SK-N-SH (cell line): ENCODE measurements at regions not wholly inside any gene's neighbourhood (a gene's known extent, or its start where the extent isn't known, plus 50 kb on each side); places are given as distances from the start of the nearest gene placed in this dataset.

Source experiments
- CTCF ChIA-PET: fragments of 300-600, 350-600 bp; formaldehyde crosslinking; extraction: SDS; loops from one replicate; lab custom pipeline; 2021; lab: Yijun Ruan, JAX
- POLR2A ChIA-PET: fragments of 350-600 bp; sonication (Branson Sonifier 250); formaldehyde crosslinking; extraction: SDS; loops from one replicate; lab custom pipeline; 2020; ENCODE audit warnings: antibody characterized with exemption, inconsistent platforms; lab: Yijun Ruan, JAX
- DNase-seq: peaks from one replicate; pipeline ENCODE4 v3.0.0; 2012
- H2AFZ ChIP-seq: fragments of 200-600 bp; sonication (generic); 2 replicates; pipeline ENCODE4 v1.8.1; 2016; ENCODE audit warnings: antibody characterized with exemption, mild to moderate bottlenecking, low read depth
- H3F3A ChIP-seq: fragments of 200-600 bp; sonication (generic); replicated peaks from 2 replicates; pipeline ENCODE3; 2016; ENCODE audit warnings: antibody characterized with exemption, mild to moderate bottlenecking; ENCODE audit not compliant: insufficient read depth
- H3K27ac ChIP-seq, 2 experiments: fragments of 200-500 bp in 1 of 2; fragments of 200-600 bp in 1 of 2; sonication (Bioruptor generic) in 1 of 2; sonication (generic), shearing (Covaris generic) in 1 of 2; 2 replicates each; pipeline versions ENCODE4 v1.5.1 to v1.6.1; 2014 to 2016; ENCODE audit warnings: low read depth in 2 of 2, inconsistent platforms in 1 of 2, low read length in 1 of 2, mild to moderate bottlenecking in 1 of 2, mixed read lengths in 1 of 2
- H3K27me3 ChIP-seq: fragments of 200-600 bp; sonication (generic), shearing (Covaris generic); 2 replicates; pipeline ENCODE4 v1.6.1; 2016; ENCODE audit warnings: mixed run types; ENCODE audit not compliant: insufficient read depth
- H3K36me3 ChIP-seq, 2 experiments: fragments of 200-500 bp in 1 of 2; fragments of 200-600 bp in 1 of 2; sonication (Bioruptor generic) in 1 of 2; sonication (generic) in 1 of 2; replicated peaks in 1 of 2; 2 replicates each; pipeline versions ENCODE3 to v1.5.1; 2014 to 2016; ENCODE audit warnings: low read length in 1 of 2, mild to moderate bottlenecking in 1 of 2; ENCODE audit not compliant: insufficient read depth in 2 of 2, control insufficient read depth in 1 of 2
- H3K4me1 ChIP-seq, 2 experiments: fragments of 200-500 bp in 1 of 2; fragments of 200-600 bp in 1 of 2; sonication (Bioruptor generic) in 1 of 2; sonication (generic), shearing (Covaris generic) in 1 of 2; 2 replicates each; pipeline versions ENCODE4 v1.5.1 to v1.6.1; 2014 to 2016; ENCODE audit warnings: low read depth in 1 of 2, low read length in 1 of 2, mixed run types in 1 of 2; ENCODE audit not compliant: insufficient read depth in 2 of 2, control insufficient read depth in 1 of 2
- H3K4me2 ChIP-seq: fragments of 200-600 bp; sonication (generic), shearing (Covaris generic); 2 replicates; pipeline ENCODE4 v1.6.1; 2017; ENCODE audit warnings: mixed run types
- H3K4me3 ChIP-seq, 2 experiments: fragments of 200-500 bp in 1 of 2; fragments of 200-600 bp in 1 of 2; sonication (Bioruptor generic) in 1 of 2; sonication (generic), shearing (Covaris generic) in 1 of 2; 2 replicates each; pipeline versions ENCODE4 v1.5.1 to v1.8.1; 2014 to 2016; ENCODE audit warnings: low read depth in 2 of 2, inconsistent platforms in 1 of 2, low read length in 1 of 2, mild to moderate bottlenecking in 1 of 2, mixed read lengths in 1 of 2, moderate library complexity in 1 of 2
- H3K79me2 ChIP-seq: fragments of 200-600 bp; sonication (generic); 2 replicates; pipeline ENCODE4 v1.8.1; 2017; ENCODE audit warnings: mild to moderate bottlenecking; ENCODE audit not compliant: insufficient read depth
- H3K9ac ChIP-seq: fragments of 200-600 bp; sonication (generic); 2 replicates; pipeline ENCODE4 v1.6.1; 2017; ENCODE audit warnings: mixed run types
- H3K9me2 ChIP-seq: fragments of 200-600 bp; sonication (generic); 2 replicates; pipeline ENCODE4 v1.6.1; 2017; ENCODE audit warnings: mixed run types
- H3K9me3 ChIP-seq: fragments of 200-600 bp; sonication (generic); 2 replicates; pipeline ENCODE4 v1.6.1; 2017; ENCODE audit warnings: mixed run types, mild to moderate bottlenecking, moderate library complexity
- H4K20me1 ChIP-seq: fragments of 200-600 bp; sonication (generic); 2 replicates; pipeline ENCODE4 v1.6.1; 2017; ENCODE audit warnings: mild to moderate bottlenecking, mixed run types; ENCODE audit not compliant: insufficient read depth
- CHD2 ChIP-seq: fragments of 150-350 bp; IDR thresholded peaks from 2 replicates; pipeline ENCODE4 v1.6.1; 2018; ENCODE audit warnings: low read length; ENCODE audit not compliant: partially characterized antibody
- EP300 ChIP-seq, 2 experiments: IDR thresholded peaks; 2 replicates each; pipeline versions ENCODE4 v1.4.0 to v1.6.1; 2012; ENCODE audit warnings: borderline replicate concordance in 1 of 2, low read depth in 1 of 2, low read length in 1 of 2
- EZH2phosphoT487 ChIP-seq: fragments of 200-600 bp; sonication (generic); IDR thresholded peaks from 2 replicates; pipeline ENCODE4 v1.6.1; 2017; ENCODE audit warnings: low read depth, mixed run types, mild to moderate bottlenecking, antibody characterized with exemption, moderate library complexity, borderline replicate concordance
- FOSL2 ChIP-seq: IDR thresholded peaks from 2 replicates; pipeline ENCODE4 v1.4.0; 2012; ENCODE audit warnings: low read depth, mild to moderate bottlenecking, moderate library complexity, borderline replicate concordance
- FOXM1 ChIP-seq: IDR thresholded peaks from 2 replicates; pipeline ENCODE4 v1.4.0; 2012; ENCODE audit warnings: low read depth, mild to moderate bottlenecking
- GABPA ChIP-seq: IDR thresholded peaks from 2 replicates; pipeline ENCODE4 v1.4.0; 2012; ENCODE audit warnings: low read depth, mild to moderate bottlenecking
- MAX ChIP-seq: IDR thresholded peaks from 2 replicates; pipeline ENCODE4 v1.4.0; 2012; ENCODE audit warnings: low read depth
- NFIC ChIP-seq: IDR thresholded peaks from 2 replicates; pipeline ENCODE4 v1.4.0; 2012; ENCODE audit warnings: borderline replicate concordance
- NRF1 ChIP-seq: IDR thresholded peaks from 2 replicates; pipeline ENCODE4 v1.6.1; 2012; ENCODE audit warnings: low read depth, mild to moderate bottlenecking, low read length
- PBX3 ChIP-seq: IDR thresholded peaks from 2 replicates; pipeline ENCODE4; 2012
- RAD21 ChIP-seq: IDR thresholded peaks from 2 replicates; pipeline ENCODE4 v1.6.1; 2012; ENCODE audit warnings: mild to moderate bottlenecking, low read length
- SMC3 ChIP-seq: IDR thresholded peaks from 2 replicates; pipeline ENCODE4 v1.6.1; 2012; ENCODE audit warnings: low read depth, low read length, improper control_type of control experiment
- TAF1 ChIP-seq: IDR thresholded peaks from 2 replicates; pipeline ENCODE4 v1.6.1; 2012; ENCODE audit warnings: low read depth, mild to moderate bottlenecking, low read length, moderate library complexity, borderline replicate concordance
- WGBS: methylation state at CpG from one replicate; pipeline ENCODE4 v1.1.6; 2017; ENCODE audit warnings: low lambda C conversion rate; 5-methylcytosine and 5-hydroxymethylcytosine counted together
- TF ChIP-seq, protein P1 (sequence below): IDR thresholded peaks from 2 replicates; pipeline ENCODE4 v1.4.0; 2012; ENCODE audit warnings: low read depth, borderline replicate concordance
- TF ChIP-seq, protein P2 (sequence below): IDR thresholded peaks from 2 replicates; pipeline ENCODE4 v1.4.0; 2012; ENCODE audit warnings: low read depth, borderline replicate concordance
- TF ChIP-seq, protein P3 (sequence below): fragments of 150-350 bp; IDR thresholded peaks from 2 replicates; pipeline ENCODE4 v1.6.1; 2016; ENCODE audit warnings: mild to moderate bottlenecking, low read depth, low read length

- no peak overlapping the region for H3K4me2 ChIP-seq
- no peaks in the 10 kb centered on the region for H3F3A ChIP-seq
- H3K9me2 ChIP-seq: no peaks in the 10 kb centered on the region
- DNase-seq: no peak
- POLR2A ChIA-PET: no interaction called here
- 24% methylated on average over 2 of the region's 2 CpGs for WGBS
- H3K9me3 ChIP-seq: no peaks in the 10 kb centered on the region
- H3K4me1 ChIP-seq: peaks cover 0 to 12% of the 10 kb centered on the region in 2 experiments; a peak in 1 of 4 replicates
- H2AFZ ChIP-seq: no peak overlapping the region
- no peaks in the 10 kb centered on the region for H3K36me3 ChIP-seq
- H3K27ac ChIP-seq: no peak overlapping the region
- CTCF ChIA-PET: interaction anchor here (2.0 to 5.9 kb wide), 3 partner anchors 14 to 72 kb away, joined by 4 to 26 read pairs (median 25); no protein-coding TSS in a partner anchor
- H3K79me2 ChIP-seq: no peaks in the 10 kb centered on the region
- no peaks in the 10 kb centered on the region for H4K20me1 ChIP-seq
- no peak overlapping the region for H3K9ac ChIP-seq
- no peak overlapping the region for H3K4me3 ChIP-seq
- TF ChIP-seq NRF1 (no peak), NFIC (no peak), MAX (no peak), FOXM1 (no peak), EP300 (IDR thresholded peaks at IDR 0.05; ENCODE audit: borderline replicate concordance in 1 of 2, low read depth in 1 of 2, low read length in 1 of 2) (no peak), PBX3 (no peak), RAD21 (no peak), EZH2phosphoT487 (no peak), SMC3 (no peak), TAF1 (no peak), GABPA (no peak), CHD2 (no peak), FOSL2 (no peak)
- TF ChIP-seq, protein P1, sequence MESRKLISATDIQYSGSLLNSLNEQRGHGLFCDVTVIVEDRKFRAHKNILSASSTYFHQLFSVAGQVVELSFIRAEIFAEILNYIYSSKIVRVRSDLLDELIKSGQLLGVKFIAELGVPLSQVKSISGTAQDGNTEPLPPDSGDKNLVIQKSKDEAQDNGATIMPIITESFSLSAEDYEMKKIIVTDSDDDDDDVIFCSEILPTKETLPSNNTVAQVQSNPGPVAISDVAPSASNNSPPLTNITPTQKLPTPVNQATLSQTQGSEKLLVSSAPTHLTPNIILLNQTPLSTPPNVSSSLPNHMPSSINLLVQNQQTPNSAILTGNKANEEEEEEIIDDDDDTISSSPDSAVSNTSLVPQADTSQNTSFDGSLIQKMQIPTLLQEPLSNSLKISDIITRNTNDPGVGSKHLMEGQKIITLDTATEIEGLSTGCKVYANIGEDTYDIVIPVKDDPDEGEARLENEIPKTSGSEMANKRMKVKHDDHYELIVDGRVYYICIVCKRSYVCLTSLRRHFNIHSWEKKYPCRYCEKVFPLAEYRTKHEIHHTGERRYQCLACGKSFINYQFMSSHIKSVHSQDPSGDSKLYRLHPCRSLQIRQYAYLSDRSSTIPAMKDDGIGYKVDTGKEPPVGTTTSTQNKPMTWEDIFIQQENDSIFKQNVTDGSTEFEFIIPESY: no peak
- TF ChIP-seq, protein P2, sequence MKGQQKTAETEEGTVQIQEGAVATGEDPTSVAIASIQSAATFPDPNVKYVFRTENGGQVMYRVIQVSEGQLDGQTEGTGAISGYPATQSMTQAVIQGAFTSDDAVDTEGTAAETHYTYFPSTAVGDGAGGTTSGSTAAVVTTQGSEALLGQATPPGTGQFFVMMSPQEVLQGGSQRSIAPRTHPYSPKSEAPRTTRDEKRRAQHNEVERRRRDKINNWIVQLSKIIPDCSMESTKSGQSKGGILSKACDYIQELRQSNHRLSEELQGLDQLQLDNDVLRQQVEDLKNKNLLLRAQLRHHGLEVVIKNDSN: no peak
- TF ChIP-seq, protein P3, sequence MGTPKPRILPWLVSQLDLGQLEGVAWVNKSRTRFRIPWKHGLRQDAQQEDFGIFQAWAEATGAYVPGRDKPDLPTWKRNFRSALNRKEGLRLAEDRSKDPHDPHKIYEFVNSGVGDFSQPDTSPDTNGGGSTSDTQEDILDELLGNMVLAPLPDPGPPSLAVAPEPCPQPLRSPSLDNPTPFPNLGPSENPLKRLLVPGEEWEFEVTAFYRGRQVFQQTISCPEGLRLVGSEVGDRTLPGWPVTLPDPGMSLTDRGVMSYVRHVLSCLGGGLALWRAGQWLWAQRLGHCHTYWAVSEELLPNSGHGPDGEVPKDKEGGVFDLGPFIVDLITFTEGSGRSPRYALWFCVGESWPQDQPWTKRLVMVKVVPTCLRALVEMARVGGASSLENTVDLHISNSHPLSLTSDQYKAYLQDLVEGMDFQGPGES: no peak
- H3K27me3 ChIP-seq: peaks cover 40% of the 10 kb centered on the region
Measured at GRCh38 chr7:35552691-35553090, 142.2 kb downstream of the HERPUD2 start.
